PC-9 (cell line): ENCODE measurements at regions not wholly inside any gene's neighbourhood (a gene's known extent, or its start where the extent isn't known, plus 50 kb on each side); places are given as distances from the start of the nearest gene placed in this dataset.

Source experiments
- BruUV-seq: library from RNA; stranded (reverse); fragments of 400-500 nt; replicated peaks from 2 replicates; lab custom pipeline; 2021; lab: Mats Ljungman, UMichigan
- CTCF ChIA-PET: fragments of 300-600 bp; sonication (Branson Sonifier 250); formaldehyde crosslinking; loops from one replicate; lab custom pipeline; 2022; ENCODE audit warnings: antibody characterized with exemption; lab: Charles Lee
- POLR2A ChIA-PET: fragments of 300-600 bp; sonication (Branson Sonifier 250); formaldehyde crosslinking; loops from one replicate; lab custom pipeline; 2022; ENCODE audit warnings: antibody characterized with exemption; ENCODE audit not compliant: unreplicated experiment; lab: Charles Lee
- DNase-seq, 2 experiments: peaks; one replicate each; pipeline versions ENCODE4 v3.0.0 to v3.0.0-alpha.2; 2015 to 2022; ENCODE audit warnings: mixed read lengths in 1 of 2
- H2AFZ ChIP-seq: fragments of 200-600 bp; sonication (generic); 2 replicates; pipeline ENCODE4 v1.8.1; 2017; ENCODE audit warnings: antibody characterized with exemption
- H3F3A ChIP-seq: fragments of 200-600 bp; sonication (generic); 2 replicates; pipeline ENCODE4 v1.8.1; 2017; ENCODE audit warnings: antibody characterized with exemption, mild to moderate bottlenecking, low read depth; ENCODE audit not compliant: insufficient read depth
- H3K27ac ChIP-seq: fragments of 200-600 bp; sonication (generic); 2 replicates; pipeline ENCODE4 v1.6.1; 2016; ENCODE audit warnings: mixed run types
- H3K27me3 ChIP-seq: fragments of 200-600 bp; sonication (generic); 2 replicates; pipeline ENCODE4 v1.6.1; 2016; ENCODE audit warnings: low read depth, mixed run types; ENCODE audit not compliant: insufficient read depth
- H3K36me3 ChIP-seq: fragments of 200-600 bp; sonication (generic); 2 replicates; pipeline ENCODE4 v1.6.1; 2016; ENCODE audit warnings: low read depth, mixed run types
- H3K4me1 ChIP-seq: fragments of 200-600 bp; sonication (generic); replicated peaks from 2 replicates; pipeline ENCODE4 v1.6.1; 2016; ENCODE audit warnings: mixed run types; ENCODE audit not compliant: insufficient read depth
- H3K4me2 ChIP-seq: fragments of 200-600 bp; sonication (generic); 2 replicates; pipeline ENCODE4 v1.6.1; 2017; ENCODE audit warnings: mixed run types
- H3K4me3 ChIP-seq: fragments of 200-600 bp; sonication (generic); 2 replicates; pipeline ENCODE4 v1.6.1; 2016; ENCODE audit warnings: mixed run types
- H3K79me2 ChIP-seq: fragments of 200-600 bp; sonication (generic); 2 replicates; pipeline ENCODE4 v1.6.1; 2017; ENCODE audit warnings: low read depth, mixed run types
- H3K9me2 ChIP-seq: fragments of 200-600 bp; sonication (generic); 2 replicates; pipeline ENCODE4 v1.8.1; 2017; ENCODE audit warnings: mild to moderate bottlenecking; ENCODE audit not compliant: insufficient read depth
- H3K9me3 ChIP-seq: fragments of 200-600 bp; sonication (generic); 2 replicates; pipeline ENCODE4 v1.8.1; 2016; ENCODE audit warnings: low read depth; ENCODE audit not compliant: insufficient read depth
- H4K20me1 ChIP-seq: fragments of 200-600 bp; sonication (generic); 2 replicates; pipeline ENCODE4 v1.8.1; 2017; ENCODE audit not compliant: insufficient read depth
- EZH2 ChIP-seq: fragments of 200-600 bp; sonication (generic); IDR thresholded peaks from 2 replicates; pipeline ENCODE4 v1.8.0; 2017; ENCODE audit warnings: antibody characterized with exemption, low read depth
- intact Hi-C: fragments of 100-400 bp; cut with micrococcal nuclease; formaldehyde crosslinking; loops from one replicate; pipeline ENCODE4 v1.10.0; 2022; ENCODE audit not compliant: unreplicated experiment
- TF ChIP-seq, protein P1 (sequence below): fragments of 200-600 bp; sonication (generic); conservative IDR thresholded peaks from 2 replicates; pipeline ENCODE4 v1.6.1; 2017; ENCODE audit warnings: mixed run types, antibody characterized with exemption, mild to moderate bottlenecking, moderate library complexity

GRCh38 chrX:141320801-141321200 is 78.5 kb upstream of the SPANXC start:
- ChIA-PET POLR2A (no interaction called here), CTCF (no interaction called here)
- H3K9me2 ChIP-seq: no peaks in the 10 kb centered on the region
- no peaks in the 10 kb centered on the region for H3K79me2 ChIP-seq
- H2AFZ ChIP-seq: no peak overlapping the region
- H3K4me2 ChIP-seq: no peak overlapping the region
- no peaks in the 10 kb centered on the region for H4K20me1 ChIP-seq
- H3K9me3 ChIP-seq: no peaks in the 10 kb centered on the region
- no peaks in the 10 kb centered on the region for H3K27me3 ChIP-seq
- H3K27ac ChIP-seq: no peak overlapping the region
- H3K4me1 ChIP-seq: no peaks in the 10 kb centered on the region
- H3K36me3 ChIP-seq: no peaks in the 10 kb centered on the region
- no peak for DNase-seq
- intact Hi-C loops: no loop called here
- TF ChIP-seq EZH2: no peak
- no peaks in the 10 kb centered on the region for H3F3A ChIP-seq
- no peak overlapping the region for H3K4me3 ChIP-seq
- no TSS peak for BruUV-seq

- DNase-seq: no peak
- BruUV-seq: no TSS peak
- POLR2A ChIA-PET: no interaction called here
- Histone ChIP-seq H4K20me1 (no peaks in the 10 kb centered on the region), H3K9me3 (no peaks in the 10 kb centered on the region), H3K36me3 (no peaks in the 10 kb centered on the region), H3K4me3 (no peak overlapping the region), H3K9me2 (no peaks in the 10 kb centered on the region), H2AFZ (no peak overlapping the region), H3K27me3 (no peaks in the 10 kb centered on the region), H3K27ac (no peak overlapping the region), H3K4me1 (no peaks in the 10 kb centered on the region), H3K79me2 (no peaks in the 10 kb centered on the region), H3F3A (no peaks in the 10 kb centered on the region), H3K4me2 (no peak overlapping the region)
- CTCF ChIA-PET: no interaction called here
- intact Hi-C loops: no loop called here
- no peak for TF ChIP-seq EZH2
Measured at GRCh38 chrX:141314441-141314840, 72.1 kb upstream of the SPANXC start.

DNA sequence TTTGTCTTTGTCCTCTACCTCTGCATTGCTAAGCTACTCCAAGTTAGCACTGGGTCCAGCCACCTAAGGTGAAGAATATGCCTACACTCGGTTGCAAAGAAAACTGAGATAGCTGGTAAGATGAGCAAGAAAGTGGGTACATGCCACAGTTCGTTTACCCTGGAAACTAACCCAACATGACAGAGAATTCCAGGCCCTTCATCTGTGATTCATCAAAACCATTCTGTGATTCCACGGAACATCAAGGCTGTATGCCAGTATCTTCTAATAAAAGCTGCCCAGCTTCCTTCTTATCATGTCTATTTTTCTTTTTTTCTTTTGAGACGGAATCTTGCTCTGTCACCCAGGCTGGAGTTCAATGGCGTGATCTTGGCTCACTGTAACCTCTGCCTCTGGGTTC is 58.7 kb upstream of the SPANXC start:
- no peaks in the 10 kb centered on the region for H3K36me3 ChIP-seq
- no peaks in the 10 kb centered on the region for H3K9me3 ChIP-seq
- no peaks in the 10 kb centered on the region for H3K9me2 ChIP-seq
- H3F3A ChIP-seq: no peaks in the 10 kb centered on the region
- no peak overlapping the region for H3K4me3 ChIP-seq
- intact Hi-C loops: no loop called here
- BruUV-seq: no TSS peak
- ChIA-PET CTCF (no interaction called here), POLR2A (no interaction called here)
- H3K27me3 ChIP-seq: no peaks in the 10 kb centered on the region
- no peak overlapping the region for H3K27ac ChIP-seq
- no peaks in the 10 kb centered on the region for H3K79me2 ChIP-seq
- DNase-seq: no peak
- no peaks in the 10 kb centered on the region for H3K4me1 ChIP-seq
- no peak overlapping the region for H2AFZ ChIP-seq
- TF ChIP-seq, protein P1, sequence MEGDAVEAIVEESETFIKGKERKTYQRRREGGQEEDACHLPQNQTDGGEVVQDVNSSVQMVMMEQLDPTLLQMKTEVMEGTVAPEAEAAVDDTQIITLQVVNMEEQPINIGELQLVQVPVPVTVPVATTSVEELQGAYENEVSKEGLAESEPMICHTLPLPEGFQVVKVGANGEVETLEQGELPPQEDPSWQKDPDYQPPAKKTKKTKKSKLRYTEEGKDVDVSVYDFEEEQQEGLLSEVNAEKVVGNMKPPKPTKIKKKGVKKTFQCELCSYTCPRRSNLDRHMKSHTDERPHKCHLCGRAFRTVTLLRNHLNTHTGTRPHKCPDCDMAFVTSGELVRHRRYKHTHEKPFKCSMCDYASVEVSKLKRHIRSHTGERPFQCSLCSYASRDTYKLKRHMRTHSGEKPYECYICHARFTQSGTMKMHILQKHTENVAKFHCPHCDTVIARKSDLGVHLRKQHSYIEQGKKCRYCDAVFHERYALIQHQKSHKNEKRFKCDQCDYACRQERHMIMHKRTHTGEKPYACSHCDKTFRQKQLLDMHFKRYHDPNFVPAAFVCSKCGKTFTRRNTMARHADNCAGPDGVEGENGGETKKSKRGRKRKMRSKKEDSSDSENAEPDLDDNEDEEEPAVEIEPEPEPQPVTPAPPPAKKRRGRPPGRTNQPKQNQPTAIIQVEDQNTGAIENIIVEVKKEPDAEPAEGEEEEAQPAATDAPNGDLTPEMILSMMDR: no peak
- no peak for TF ChIP-seq EZH2
- no peaks in the 10 kb centered on the region for H4K20me1 ChIP-seq
- no peak overlapping the region for H3K4me2 ChIP-seq
